IPS-15b (cell line): ENCODE measurements at regions not wholly inside any gene's neighbourhood (a gene's known extent, or its start where the extent isn't known, plus 50 kb on each side); places are given as distances from the start of the nearest gene placed in this dataset.

Experiments used
- H3K27me3 ChIP-seq: one replicate; pipeline ENCODE4 v1.6.1; 2013; ENCODE audit warnings: low read length; ENCODE audit not compliant: control insufficient read depth, insufficient read depth
- H3K36me3 ChIP-seq: one replicate; pipeline ENCODE4 v1.6.1; 2013; ENCODE audit warnings: low read length; ENCODE audit not compliant: control insufficient read depth, insufficient read depth
- H3K4me1 ChIP-seq: one replicate; pipeline ENCODE4 v1.6.1; 2013; ENCODE audit warnings: mild to moderate bottlenecking, low read length; ENCODE audit not compliant: control insufficient read depth, insufficient read depth
- H3K4me3 ChIP-seq: one replicate; pipeline ENCODE4 v1.5.1; 2013; ENCODE audit warnings: low read depth, low read length
- H3K9ac ChIP-seq: one replicate; pipeline ENCODE4 v1.6.1; 2013; ENCODE audit warnings: low read depth, mild to moderate bottlenecking, low read length
- H3K9me3 ChIP-seq: one replicate; pipeline ENCODE4 v1.6.1; 2013; ENCODE audit warnings: mild to moderate bottlenecking, low read length; ENCODE audit not compliant: control insufficient read depth, insufficient read depth

GRCh38 chr12:93033948-93034347 lies 104.9 kb upstream of the EEA1 start:
- Histone ChIP-seq H3K9ac (no peak overlapping the region), H3K9me3 (no peaks in the 10 kb centered on the region), H3K4me1 (no peaks in the 10 kb centered on the region), H3K27me3 (no peaks in the 10 kb centered on the region), H3K4me3 (no peak overlapping the region), H3K36me3 (no peaks in the 10 kb centered on the region)

- Histone ChIP-seq H3K27me3 (no peaks in the 10 kb centered on the region), H3K4me1 (no peaks in the 10 kb centered on the region), H3K4me3 (no peak overlapping the region), H3K9me3 (no peaks in the 10 kb centered on the region), H3K36me3 (no peaks in the 10 kb centered on the region), H3K9ac (no peak overlapping the region)
Measured at GRCh38 chr12:93039062-93039461, 110.0 kb upstream of the EEA1 start.

- Histone ChIP-seq H3K4me3 (no peak overlapping the region), H3K9ac (no peak overlapping the region), H3K4me1 (no peaks in the 10 kb centered on the region), H3K27me3 (no peaks in the 10 kb centered on the region), H3K9me3 (no peaks in the 10 kb centered on the region), H3K36me3 (no peaks in the 10 kb centered on the region)
Measured at GRCh38 chr12:93039930-93040329, 110.8 kb upstream of the EEA1 start.

- H3K36me3 ChIP-seq = no peaks in the 10 kb centered on the region
- no peak overlapping the region for H3K4me3 ChIP-seq
- H3K27me3 ChIP-seq = no peaks in the 10 kb centered on the region
- H3K9ac ChIP-seq = no peak overlapping the region
- no peaks in the 10 kb centered on the region for H3K4me1 ChIP-seq
- no peaks in the 10 kb centered on the region for H3K9me3 ChIP-seq
Measured at GRCh38 chr12:93040367-93040766, 111.3 kb upstream of the EEA1 start.

GRCh38 chr12:93041416-93041815 lies 112.3 kb upstream of the EEA1 start:
- Histone ChIP-seq H3K9ac (no peak overlapping the region), H3K4me3 (no peak overlapping the region), H3K9me3 (no peaks in the 10 kb centered on the region), H3K27me3 (no peaks in the 10 kb centered on the region), H3K4me1 (no peaks in the 10 kb centered on the region), H3K36me3 (no peaks in the 10 kb centered on the region)

GRCh38 chr12:93042283-93042682 lies 113.2 kb upstream of the EEA1 start:
- H3K4me1 ChIP-seq = no peaks in the 10 kb centered on the region
- H3K36me3 ChIP-seq = no peaks in the 10 kb centered on the region
- H3K27me3 ChIP-seq = no peaks in the 10 kb centered on the region
- no peaks in the 10 kb centered on the region for H3K9me3 ChIP-seq
- H3K4me3 ChIP-seq = no peak overlapping the region
- H3K9ac ChIP-seq = no peak overlapping the region

- no peak overlapping the region for H3K4me3 ChIP-seq
- no peaks in the 10 kb centered on the region for H3K4me1 ChIP-seq
- H3K36me3 ChIP-seq = no peaks in the 10 kb centered on the region
- H3K27me3 ChIP-seq = no peaks in the 10 kb centered on the region
- no peak overlapping the region for H3K9ac ChIP-seq
- no peaks in the 10 kb centered on the region for H3K9me3 ChIP-seq
Measured at GRCh38 chr12:93042684-93043083, 113.6 kb upstream of the EEA1 start.

GRCh38 chr12:93043192-93043876 lies 114.2 kb upstream of the EEA1 start:
- Histone ChIP-seq H3K36me3 (no peaks in the 10 kb centered on the region), H3K4me1 (no peaks in the 10 kb centered on the region), H3K27me3 (no peaks in the 10 kb centered on the region), H3K4me3 (no peak overlapping the region), H3K9ac (no peak overlapping the region), H3K9me3 (no peaks in the 10 kb centered on the region)

GRCh38 chr12:93043877-93044209 lies 114.7 kb upstream of the EEA1 start:
- H3K27me3 ChIP-seq = no peaks in the 10 kb centered on the region
- no peaks in the 10 kb centered on the region for H3K4me1 ChIP-seq
- H3K9ac ChIP-seq = no peak overlapping the region
- no peaks in the 10 kb centered on the region for H3K9me3 ChIP-seq
- H3K36me3 ChIP-seq = no peaks in the 10 kb centered on the region
- no peak overlapping the region for H3K4me3 ChIP-seq

- H3K4me3 ChIP-seq = no peak overlapping the region
- no peak overlapping the region for H3K9ac ChIP-seq
- no peaks in the 10 kb centered on the region for H3K4me1 ChIP-seq
- no peaks in the 10 kb centered on the region for H3K9me3 ChIP-seq
- no peaks in the 10 kb centered on the region for H3K36me3 ChIP-seq
- no peaks in the 10 kb centered on the region for H3K27me3 ChIP-seq
Measured at GRCh38 chr12:93047118-93047517, 118.0 kb upstream of the EEA1 start.

GRCh38 chr12:93048656-93049055 lies 119.6 kb upstream of the EEA1 start:
- Histone ChIP-seq H3K9ac (no peak overlapping the region), H3K9me3 (no peaks in the 10 kb centered on the region), H3K27me3 (no peaks in the 10 kb centered on the region), H3K4me3 (no peak overlapping the region), H3K36me3 (no peaks in the 10 kb centered on the region), H3K4me1 (no peaks in the 10 kb centered on the region)

GRCh38 chr12:93050026-93050747 lies 121.1 kb upstream of the EEA1 start:
- peaks cover 3% of the 10 kb centered on the region for H3K4me1 ChIP-seq
- no peak overlapping the region for H3K4me3 ChIP-seq
- no peaks in the 10 kb centered on the region for H3K27me3 ChIP-seq
- H3K9ac ChIP-seq = no peak overlapping the region
- H3K9me3 ChIP-seq = no peaks in the 10 kb centered on the region
- H3K36me3 ChIP-seq = no peaks in the 10 kb centered on the region
